AG04449 (cell line): ENCODE measurements at regions not wholly inside any gene's neighbourhood (a gene's known extent, or its start where the extent isn't known, plus 50 kb on each side); places are given as distances from the start of the nearest gene placed in this dataset.

Experiments used
- CTCF ChIA-PET: fragments of 350-600 bp; formaldehyde crosslinking; extraction: SDS; loops from one replicate; lab custom pipeline; 2021; ENCODE audit warnings: antibody characterized with exemption; lab: Yijun Ruan, JAX
- POLR2A ChIA-PET: fragments of 400-600, 350-600 bp; formaldehyde crosslinking; extraction: SDS; loops from one replicate; lab custom pipeline; 2020; ENCODE audit warnings: antibody characterized with exemption, inconsistent platforms; lab: Yijun Ruan, JAX
- DNase-seq: peaks from one replicate; pipeline ENCODE4 v3.0.0-alpha.2; 2010; ENCODE audit warnings: low read depth, low spot score
- H3K4me3 ChIP-seq: 2 replicates; pipeline ENCODE4 v1.5.1; 2011; ENCODE audit warnings: low read depth, mild to moderate bottlenecking, control low read depth, low read length
- TF ChIP-seq, protein P1 (sequence below): IDR thresholded peaks from one replicate; pipeline ENCODE4 v1.5.1; 2011; ENCODE audit warnings: mild to moderate bottlenecking, moderate library complexity, low read length, control low read depth, inconsistent platforms; ENCODE audit not compliant: insufficient read depth; ENCODE audit errors: missing control alignments

DNA sequence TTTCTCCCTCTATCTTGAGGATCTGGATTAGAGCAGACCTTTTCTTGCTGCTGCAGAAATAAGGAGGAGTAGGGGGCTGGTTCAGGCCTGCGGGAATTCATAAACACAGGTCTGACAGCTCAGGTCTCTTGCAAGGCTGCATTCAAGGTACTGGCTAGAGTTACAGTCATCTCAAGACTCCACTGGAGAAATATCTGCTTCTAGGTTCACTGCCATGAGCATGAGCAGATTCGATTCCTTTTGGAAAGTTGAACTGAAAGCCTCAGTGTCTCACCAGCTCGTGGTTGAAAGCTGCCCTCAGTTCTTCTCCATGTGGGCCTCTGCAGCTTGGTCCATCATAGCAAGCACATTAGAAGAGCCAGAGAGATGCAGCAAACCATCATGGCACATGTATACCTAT, 124.4 kb upstream of the SETBP1 start:
- TF ChIP-seq, protein P1, sequence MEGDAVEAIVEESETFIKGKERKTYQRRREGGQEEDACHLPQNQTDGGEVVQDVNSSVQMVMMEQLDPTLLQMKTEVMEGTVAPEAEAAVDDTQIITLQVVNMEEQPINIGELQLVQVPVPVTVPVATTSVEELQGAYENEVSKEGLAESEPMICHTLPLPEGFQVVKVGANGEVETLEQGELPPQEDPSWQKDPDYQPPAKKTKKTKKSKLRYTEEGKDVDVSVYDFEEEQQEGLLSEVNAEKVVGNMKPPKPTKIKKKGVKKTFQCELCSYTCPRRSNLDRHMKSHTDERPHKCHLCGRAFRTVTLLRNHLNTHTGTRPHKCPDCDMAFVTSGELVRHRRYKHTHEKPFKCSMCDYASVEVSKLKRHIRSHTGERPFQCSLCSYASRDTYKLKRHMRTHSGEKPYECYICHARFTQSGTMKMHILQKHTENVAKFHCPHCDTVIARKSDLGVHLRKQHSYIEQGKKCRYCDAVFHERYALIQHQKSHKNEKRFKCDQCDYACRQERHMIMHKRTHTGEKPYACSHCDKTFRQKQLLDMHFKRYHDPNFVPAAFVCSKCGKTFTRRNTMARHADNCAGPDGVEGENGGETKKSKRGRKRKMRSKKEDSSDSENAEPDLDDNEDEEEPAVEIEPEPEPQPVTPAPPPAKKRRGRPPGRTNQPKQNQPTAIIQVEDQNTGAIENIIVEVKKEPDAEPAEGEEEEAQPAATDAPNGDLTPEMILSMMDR, result no peak
- POLR2A ChIA-PET, result no interaction called here
- no peak overlapping the region for H3K4me3 ChIP-seq
- CTCF ChIA-PET, result interaction anchor here (1.0 kb wide), 1 partner anchor 15 kb away, joined by 3 read pairs; no protein-coding TSS in a partner anchor
- DNase-seq, result no peak

DNA sequence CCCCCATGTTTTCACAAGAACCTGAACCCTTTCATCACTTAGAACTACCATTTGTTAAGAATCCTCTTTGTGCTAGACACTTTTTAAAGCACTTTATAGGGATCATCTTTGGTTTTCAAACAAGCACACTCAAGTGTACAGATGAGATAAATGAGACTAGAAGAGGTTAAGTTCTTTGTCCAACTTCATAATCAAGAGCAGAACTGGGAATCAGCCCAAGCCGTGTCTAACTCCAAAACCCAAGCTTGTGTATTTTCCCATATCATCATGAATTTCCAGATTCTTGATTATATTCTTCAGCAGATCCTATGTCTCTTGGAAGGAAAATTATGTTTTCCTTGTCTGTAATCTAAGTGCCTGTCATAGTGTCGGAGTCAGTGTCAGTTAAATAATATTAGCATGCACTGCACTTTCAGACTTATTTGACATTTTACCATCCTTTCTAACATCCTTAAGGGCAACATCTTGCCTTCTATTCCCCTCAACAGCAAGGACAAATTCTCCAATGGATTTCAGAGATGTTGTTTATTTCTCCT, 123.0 kb upstream of the SETBP1 start:
- H3K4me3 ChIP-seq, result no peak overlapping the region
- TF ChIP-seq, protein P1, result no peak
- DNase-seq, result no peak
- ChIA-PET POLR2A (no interaction called here), CTCF (no interaction called here)

DNA sequence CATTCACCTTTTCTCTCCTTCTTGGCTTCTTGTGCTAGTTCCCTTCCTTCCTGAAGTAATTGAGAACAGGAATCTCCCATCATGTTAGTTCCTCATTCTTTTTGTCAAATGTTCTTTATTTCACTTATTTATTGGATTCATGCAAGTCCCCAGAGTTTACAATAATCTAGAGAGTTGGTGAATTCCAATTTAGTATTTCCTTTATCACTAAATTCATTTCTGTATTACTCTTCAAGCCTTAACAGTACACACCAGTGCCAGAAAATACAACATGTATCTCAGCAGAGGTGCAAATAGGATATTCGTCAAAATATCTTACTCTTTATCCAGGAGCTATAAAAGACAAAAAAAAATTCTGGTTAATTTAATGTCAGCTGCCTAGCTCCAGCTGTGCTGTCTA, 121.9 kb upstream of the SETBP1 start:
- ChIA-PET POLR2A (no interaction called here), CTCF (no interaction called here)
- no peak overlapping the region for H3K4me3 ChIP-seq
- DNase-seq, result no peak
- TF ChIP-seq, protein P1, result no peak

DNA sequence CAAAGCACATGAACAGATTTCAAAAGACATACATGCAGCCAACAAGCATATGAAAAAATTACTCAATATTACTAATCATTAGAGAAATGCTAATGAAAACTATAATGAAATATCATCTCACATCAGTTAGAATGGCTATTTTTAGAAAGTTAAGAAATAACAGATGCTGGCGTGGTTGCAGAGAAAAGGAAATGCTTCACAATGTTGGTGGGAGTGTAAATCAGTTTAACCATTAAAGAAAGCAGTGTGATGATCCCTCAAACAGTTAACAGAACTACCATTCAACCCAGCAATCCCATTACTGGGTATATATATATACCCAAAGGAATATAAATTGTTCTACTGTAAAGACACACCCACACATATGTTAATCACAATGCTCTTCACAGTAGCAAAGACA, 117.7 kb upstream of the SETBP1 start:
- TF ChIP-seq, protein P1, result no peak
- POLR2A ChIA-PET, result no interaction called here
- H3K4me3 ChIP-seq, result no peak overlapping the region
- CTCF ChIA-PET, result no interaction called here
- no peak for DNase-seq

DNA sequence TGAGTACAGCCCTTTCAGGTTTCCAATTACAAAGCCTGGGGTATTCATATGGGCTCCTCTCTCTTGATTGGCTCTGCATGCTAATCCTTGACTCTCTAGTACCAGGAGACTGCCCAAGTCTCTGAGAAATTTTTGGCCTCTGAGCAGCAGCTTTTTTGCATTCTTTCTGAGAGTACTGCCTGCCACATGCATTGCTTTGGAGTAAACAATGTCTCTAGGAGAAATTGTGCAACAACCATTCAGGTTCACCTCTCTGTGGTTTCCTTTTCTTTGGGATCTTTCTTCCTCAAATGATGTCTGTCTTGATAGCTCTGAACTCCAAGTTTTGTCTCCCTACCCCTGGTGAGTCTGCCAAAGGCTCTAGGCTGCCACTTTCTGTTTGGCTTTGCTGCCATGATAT, 115.8 kb upstream of the SETBP1 start:
- ChIA-PET POLR2A (no interaction called here), CTCF (interaction anchor here (1.7 kb wide), 1 partner anchor 13 kb away, joined by 4 read pairs; no protein-coding TSS in a partner anchor)
- TF ChIP-seq, protein P1, result no peak
- peak; percentile 24 for DNase-seq
- H3K4me3 ChIP-seq, result no peak overlapping the region

DNA sequence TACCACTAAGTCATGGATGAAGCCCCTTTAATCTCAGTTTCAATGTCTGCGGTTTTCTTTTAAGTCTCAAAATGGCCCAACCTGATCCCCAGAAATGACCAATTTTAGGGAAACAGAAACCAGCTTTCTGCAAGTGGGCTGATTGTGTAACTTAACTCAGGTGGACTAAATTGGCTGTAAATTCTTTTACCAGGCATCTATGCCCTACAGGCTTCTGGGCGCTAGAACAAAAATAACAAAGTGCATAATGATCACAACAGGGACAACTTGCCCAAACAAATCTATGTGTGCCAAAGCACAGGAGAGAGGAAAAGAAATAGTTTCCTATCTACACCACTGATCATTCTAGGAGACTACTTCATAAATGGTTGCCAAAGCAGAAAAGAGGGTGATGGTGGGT, 112.3 kb upstream of the SETBP1 start:
- ChIA-PET POLR2A (no interaction called here), CTCF (interaction anchor here (2.1 kb wide), 1 partner anchor 10 kb away, joined by 9 read pairs; no protein-coding TSS in a partner anchor)
- TF ChIP-seq, protein P1, result no peak
- no peak overlapping the region for H3K4me3 ChIP-seq
- DNase-seq, result no peak
